PC-9 (cell line): ENCODE measurements at regions not wholly inside any gene's neighbourhood (a gene's known extent, or its start where the extent isn't known, plus 50 kb on each side); places are given as distances from the start of the nearest gene placed in this dataset.

Experiments used
- BruUV-seq: library from RNA; stranded (reverse); fragments of 400-500 nt; replicated peaks from 2 replicates; lab custom pipeline; 2021; lab: Mats Ljungman, UMichigan
- CTCF ChIA-PET: fragments of 300-600 bp; sonication (Branson Sonifier 250); formaldehyde crosslinking; loops from one replicate; lab custom pipeline; 2022; ENCODE audit warnings: antibody characterized with exemption; lab: Charles Lee
- POLR2A ChIA-PET: fragments of 300-600 bp; sonication (Branson Sonifier 250); formaldehyde crosslinking; loops from one replicate; lab custom pipeline; 2022; ENCODE audit warnings: antibody characterized with exemption; ENCODE audit not compliant: unreplicated experiment; lab: Charles Lee
- DNase-seq, 2 experiments: peaks; one replicate each; pipeline versions ENCODE4 v3.0.0 to v3.0.0-alpha.2; 2015 to 2022; ENCODE audit warnings: mixed read lengths in 1 of 2
- H2AFZ ChIP-seq: fragments of 200-600 bp; sonication (generic); 2 replicates; pipeline ENCODE4 v1.8.1; 2017; ENCODE audit warnings: antibody characterized with exemption
- H3F3A ChIP-seq: fragments of 200-600 bp; sonication (generic); 2 replicates; pipeline ENCODE4 v1.8.1; 2017; ENCODE audit warnings: antibody characterized with exemption, mild to moderate bottlenecking, low read depth; ENCODE audit not compliant: insufficient read depth
- H3K27ac ChIP-seq: fragments of 200-600 bp; sonication (generic); 2 replicates; pipeline ENCODE4 v1.6.1; 2016; ENCODE audit warnings: mixed run types
- H3K27me3 ChIP-seq: fragments of 200-600 bp; sonication (generic); 2 replicates; pipeline ENCODE4 v1.6.1; 2016; ENCODE audit warnings: low read depth, mixed run types; ENCODE audit not compliant: insufficient read depth
- H3K36me3 ChIP-seq: fragments of 200-600 bp; sonication (generic); 2 replicates; pipeline ENCODE4 v1.6.1; 2016; ENCODE audit warnings: low read depth, mixed run types
- H3K4me1 ChIP-seq: fragments of 200-600 bp; sonication (generic); replicated peaks from 2 replicates; pipeline ENCODE4 v1.6.1; 2016; ENCODE audit warnings: mixed run types; ENCODE audit not compliant: insufficient read depth
- H3K4me2 ChIP-seq: fragments of 200-600 bp; sonication (generic); 2 replicates; pipeline ENCODE4 v1.6.1; 2017; ENCODE audit warnings: mixed run types
- H3K4me3 ChIP-seq: fragments of 200-600 bp; sonication (generic); 2 replicates; pipeline ENCODE4 v1.6.1; 2016; ENCODE audit warnings: mixed run types
- H3K79me2 ChIP-seq: fragments of 200-600 bp; sonication (generic); 2 replicates; pipeline ENCODE4 v1.6.1; 2017; ENCODE audit warnings: low read depth, mixed run types
- H3K9me2 ChIP-seq: fragments of 200-600 bp; sonication (generic); 2 replicates; pipeline ENCODE4 v1.8.1; 2017; ENCODE audit warnings: mild to moderate bottlenecking; ENCODE audit not compliant: insufficient read depth
- H3K9me3 ChIP-seq: fragments of 200-600 bp; sonication (generic); 2 replicates; pipeline ENCODE4 v1.8.1; 2016; ENCODE audit warnings: low read depth; ENCODE audit not compliant: insufficient read depth
- H4K20me1 ChIP-seq: fragments of 200-600 bp; sonication (generic); 2 replicates; pipeline ENCODE4 v1.8.1; 2017; ENCODE audit not compliant: insufficient read depth
- CTCF ChIP-seq: fragments of 200-600 bp; sonication (generic); conservative IDR thresholded peaks from 2 replicates; pipeline ENCODE4 v1.6.1; 2017; ENCODE audit warnings: mixed run types, antibody characterized with exemption, mild to moderate bottlenecking, moderate library complexity
- EZH2 ChIP-seq: fragments of 200-600 bp; sonication (generic); IDR thresholded peaks from 2 replicates; pipeline ENCODE4 v1.8.0; 2017; ENCODE audit warnings: antibody characterized with exemption, low read depth
- intact Hi-C: fragments of 100-400 bp; cut with micrococcal nuclease; formaldehyde crosslinking; loops from one replicate; pipeline ENCODE4 v1.10.0; 2022; ENCODE audit not compliant: unreplicated experiment

- Histone ChIP-seq H3K79me2 (no peaks in the 10 kb centered on the region), H3K9me3 (no peaks in the 10 kb centered on the region), H3K36me3 (no peaks in the 10 kb centered on the region), H3K4me1 (no peaks in the 10 kb centered on the region), H3K27me3 (no peaks in the 10 kb centered on the region), H3K4me2 (no peak overlapping the region), H3K27ac (no peak overlapping the region), H2AFZ (no peak overlapping the region), H3K9me2 (no peaks in the 10 kb centered on the region), H4K20me1 (no peaks in the 10 kb centered on the region), H3K4me3 (no peak overlapping the region), H3F3A (no peaks in the 10 kb centered on the region)
- no TSS peak for BruUV-seq
- TF ChIP-seq EZH2 = no peak
- no peak for TF ChIP-seq CTCF
- no peak for DNase-seq
- intact Hi-C loops = no loop called here
- CTCF ChIA-PET = no interaction called here
- POLR2A ChIA-PET = no interaction called here
Measured at GRCh38 chr14:45947830-45948229, 694.8 kb upstream of the MIS18BP1 start.

- Histone ChIP-seq H3K4me2 (no peak overlapping the region), H3K27ac (no peak overlapping the region), H3F3A (no peaks in the 10 kb centered on the region), H3K36me3 (no peaks in the 10 kb centered on the region), H3K79me2 (no peaks in the 10 kb centered on the region), H3K4me1 (no peaks in the 10 kb centered on the region), H3K4me3 (no peak overlapping the region), H2AFZ (no peak overlapping the region), H3K27me3 (no peaks in the 10 kb centered on the region), H3K9me3 (no peaks in the 10 kb centered on the region), H3K9me2 (no peaks in the 10 kb centered on the region), H4K20me1 (no peaks in the 10 kb centered on the region)
- DNase-seq = no peak
- POLR2A ChIA-PET = interaction anchor here (0.6 kb wide), 1 partner anchor 296 kb away, joined by 3 read pairs; no protein-coding TSS in a partner anchor
- TF ChIP-seq EZH2 (no peak), CTCF (no peak)
- BruUV-seq = no TSS peak
- CTCF ChIA-PET = no interaction called here
- intact Hi-C loops = no loop called here
Measured at GRCh38 chr14:45946251-45946650, 693.2 kb upstream of the MIS18BP1 start.

DNA sequence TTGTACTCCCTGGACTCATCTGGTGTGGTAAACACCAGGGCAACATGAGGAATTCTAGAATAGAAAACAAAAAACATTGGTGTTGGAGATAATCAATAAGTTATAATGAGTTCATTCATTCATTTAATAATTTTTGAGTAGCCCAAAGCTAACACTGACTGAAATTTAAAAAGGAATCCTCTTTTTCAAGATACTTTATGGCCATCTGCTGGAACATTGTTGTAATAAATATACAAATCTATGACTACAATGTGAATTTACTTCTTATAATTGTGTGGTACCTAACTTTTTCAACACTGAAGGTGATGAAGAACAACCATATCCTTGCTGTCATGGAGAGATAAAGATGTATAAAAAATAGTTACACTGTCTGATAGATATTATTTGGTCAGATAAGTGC, 687.3 kb upstream of the MIS18BP1 start:
- H3K27me3 ChIP-seq = no peaks in the 10 kb centered on the region
- no peaks in the 10 kb centered on the region for H4K20me1 ChIP-seq
- no peaks in the 10 kb centered on the region for H3F3A ChIP-seq
- H3K9me2 ChIP-seq = no peaks in the 10 kb centered on the region
- no peak overlapping the region for H2AFZ ChIP-seq
- no peak overlapping the region for H3K4me2 ChIP-seq
- no TSS peak for BruUV-seq
- no peaks in the 10 kb centered on the region for H3K36me3 ChIP-seq
- H3K4me1 ChIP-seq = no peaks in the 10 kb centered on the region
- H3K4me3 ChIP-seq = no peak overlapping the region
- no peak overlapping the region for H3K27ac ChIP-seq
- DNase-seq = no peak
- intact Hi-C loops = loop anchor here (5.0 kb wide), 1 partner anchor 513 kb away; no protein-coding TSS in a partner anchor
- no peak for TF ChIP-seq CTCF
- no peak for TF ChIP-seq EZH2
- no peaks in the 10 kb centered on the region for H3K9me3 ChIP-seq
- H3K79me2 ChIP-seq = no peaks in the 10 kb centered on the region
- CTCF ChIA-PET = no interaction called here
- POLR2A ChIA-PET = no interaction called here
